Amygdala (tissue), 56 donors: ENCODE measurements at regions not wholly inside any gene's neighbourhood (a gene's known extent, or its start where the extent isn't known, plus 50 kb on each side); places are given as distances from the start of the nearest gene placed in this dataset.

Experiments used
- DNase-seq, 56 donors: peaks; one replicate each; lab custom pipeline; 2025; lab: John Stamatoyannopoulos, UW

DNA sequence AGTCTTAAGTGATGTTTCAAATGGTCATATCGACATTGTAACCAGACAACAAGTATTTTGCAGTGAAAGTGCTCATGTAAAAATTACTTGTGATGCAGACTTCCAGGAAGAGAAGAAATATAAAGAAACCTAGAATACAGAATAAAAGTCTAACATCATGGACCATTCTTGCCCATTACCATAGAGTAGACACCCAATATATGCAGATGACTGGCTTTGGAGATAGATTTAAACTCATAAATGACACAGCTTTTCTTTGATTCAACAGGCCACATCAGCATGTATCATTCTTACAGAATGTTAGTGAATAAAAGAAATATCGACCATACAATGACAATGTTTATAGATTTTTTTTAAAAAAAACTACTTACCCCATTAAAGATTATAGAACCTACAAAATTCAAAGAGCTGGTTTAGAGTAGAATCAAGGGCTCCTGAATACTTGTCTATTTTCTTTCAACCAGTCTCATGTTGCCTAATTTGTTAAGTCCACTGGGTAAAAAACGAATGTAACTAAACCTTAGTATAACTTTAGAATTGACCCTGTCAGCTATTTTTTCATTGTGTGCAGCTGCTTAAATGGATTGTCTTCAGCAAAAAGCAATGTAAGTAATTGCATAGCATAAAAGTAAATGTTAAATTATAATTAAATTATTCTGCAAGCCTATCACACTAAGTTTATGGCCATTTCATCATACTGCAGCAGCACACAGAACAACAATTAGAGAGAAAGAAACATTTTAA is 268.7 kb upstream of the AGTR1 start:
- DNase-seq: no peak

DNA sequence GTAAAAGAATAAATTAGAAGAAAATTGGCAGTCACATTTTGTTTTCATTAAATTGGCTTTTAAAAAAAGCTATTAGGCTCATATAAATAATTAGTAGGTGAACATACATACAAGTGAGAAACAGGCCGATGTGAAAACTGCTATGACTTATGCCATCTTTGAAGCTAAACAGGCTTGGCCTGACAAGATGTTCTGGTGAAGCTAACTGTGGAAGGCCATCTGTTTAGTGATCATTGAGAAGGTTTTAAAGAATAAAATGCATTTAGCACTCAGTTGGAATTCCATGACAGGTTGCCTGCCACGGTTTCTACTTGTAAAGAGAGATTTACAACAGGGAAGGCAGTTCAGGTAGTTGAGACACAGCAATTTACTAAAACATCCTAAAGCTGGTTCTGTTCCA is 264.0 kb upstream of the AGTR1 start:
- no peak for DNase-seq

DNA sequence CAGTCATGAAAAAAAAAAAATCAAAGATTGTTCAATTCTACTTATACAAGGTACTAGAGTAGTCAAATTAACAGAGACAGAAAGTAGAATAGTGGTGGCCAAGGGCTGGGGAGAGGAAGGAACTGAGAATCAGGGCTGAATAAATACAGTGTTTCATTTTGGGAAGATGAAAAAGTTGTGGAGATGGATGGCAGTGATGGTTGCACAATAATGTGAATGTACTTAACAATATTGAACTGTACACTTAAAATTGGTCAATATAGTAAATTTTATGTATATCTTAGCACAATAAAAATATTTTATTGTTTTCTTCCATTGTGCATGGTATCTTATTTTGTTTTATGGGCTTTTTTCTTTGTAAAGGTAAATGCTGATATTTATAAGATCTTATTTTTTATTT is 262.2 kb upstream of the AGTR1 start:
- no peak for DNase-seq

DNA sequence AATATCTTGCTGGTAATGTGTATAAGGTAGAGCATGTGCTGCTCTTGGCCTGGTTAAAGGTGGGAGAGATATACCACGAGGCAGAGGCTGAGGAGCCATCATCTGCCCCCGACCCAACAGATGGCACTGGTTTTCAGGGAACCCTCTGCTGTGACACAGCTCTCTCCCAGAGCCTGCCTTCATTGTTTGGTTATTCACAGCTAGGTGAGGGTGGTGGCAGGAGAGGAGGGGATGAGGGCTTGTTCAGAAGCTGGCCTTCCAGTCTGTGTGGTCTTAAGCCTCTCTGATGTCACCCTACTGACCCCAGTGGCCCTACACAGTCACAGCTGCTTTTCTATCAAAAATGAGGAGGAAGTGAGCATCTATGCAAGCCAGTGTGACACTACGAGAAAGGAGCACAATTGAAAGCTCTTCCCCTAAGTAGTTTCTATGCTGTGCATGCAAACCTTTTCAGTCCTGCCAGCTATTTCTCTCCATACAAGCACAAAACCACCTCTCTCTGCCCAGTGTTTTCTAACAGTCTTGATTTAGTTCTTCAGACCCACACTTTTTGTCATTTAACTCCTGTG is 258.4 kb upstream of the AGTR1 start:
- DNase-seq: no peak

- DNase-seq: no peak
Measured at GRCh38 chr3:148441191-148441590, 256.5 kb upstream of the AGTR1 start.

DNA sequence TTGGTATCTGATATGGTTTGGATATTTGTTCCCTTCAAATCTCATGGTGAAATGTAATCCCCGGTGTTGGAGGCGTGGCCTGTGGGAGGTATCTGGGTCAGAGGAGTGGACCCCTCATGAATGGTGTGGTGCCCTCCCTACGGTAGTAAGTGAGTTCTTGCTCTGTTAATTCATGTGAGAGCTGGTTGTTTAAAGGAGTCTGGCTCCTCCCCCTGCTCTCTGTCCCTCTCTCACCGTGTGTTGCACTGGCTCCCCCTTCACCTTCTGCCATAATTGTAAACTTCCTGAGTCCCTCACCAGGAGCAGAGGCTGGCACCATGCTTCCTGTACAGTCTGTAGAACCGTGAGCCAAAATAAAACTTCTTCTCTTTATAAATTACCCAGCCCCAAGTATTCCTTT is 246.9 kb upstream of the AGTR1 start:
- DNase-seq: no peak

DNA sequence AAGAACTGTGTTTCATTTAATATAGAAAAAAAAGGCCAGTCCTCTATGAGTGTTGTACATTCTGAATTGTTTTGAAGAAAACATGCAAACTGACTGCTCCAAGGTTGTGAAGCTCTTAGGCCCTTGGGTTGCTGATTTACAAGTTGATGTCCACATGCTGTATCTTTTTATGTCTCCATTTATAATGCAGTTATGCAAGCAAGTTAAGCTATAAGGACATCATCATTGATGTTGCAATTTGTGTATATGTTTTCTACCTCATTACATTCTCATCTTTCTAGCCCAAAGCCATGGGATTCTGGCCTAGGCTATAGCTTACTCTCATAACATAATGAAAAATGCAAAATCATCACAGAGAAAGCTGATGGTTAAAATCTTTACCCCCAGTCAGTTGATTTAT is 245.7 kb upstream of the AGTR1 start:
- no peak for DNase-seq

GRCh38 chr3:148453781-148454191 is 243.9 kb upstream of the AGTR1 start:
- DNase-seq: no peak

DNA sequence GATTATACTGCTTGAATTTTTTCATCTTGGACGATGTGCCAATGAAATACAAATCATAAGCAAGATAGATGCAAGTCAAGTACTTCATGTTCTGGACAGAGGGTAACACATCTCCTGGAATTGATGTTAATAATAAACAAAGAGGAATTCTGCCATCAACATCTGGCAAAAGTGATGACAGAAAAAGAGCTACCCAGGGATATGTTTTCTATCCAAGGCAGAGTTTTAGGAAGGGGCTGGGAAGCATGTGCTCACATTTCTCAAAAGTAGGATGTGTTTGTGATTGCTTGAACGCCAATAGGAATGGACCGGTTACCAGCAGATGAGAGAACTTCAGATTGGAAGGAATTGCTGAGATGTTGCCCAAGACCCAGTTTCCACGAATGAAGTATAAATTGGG is 242.6 kb upstream of the AGTR1 start:
- no peak for DNase-seq

DNA sequence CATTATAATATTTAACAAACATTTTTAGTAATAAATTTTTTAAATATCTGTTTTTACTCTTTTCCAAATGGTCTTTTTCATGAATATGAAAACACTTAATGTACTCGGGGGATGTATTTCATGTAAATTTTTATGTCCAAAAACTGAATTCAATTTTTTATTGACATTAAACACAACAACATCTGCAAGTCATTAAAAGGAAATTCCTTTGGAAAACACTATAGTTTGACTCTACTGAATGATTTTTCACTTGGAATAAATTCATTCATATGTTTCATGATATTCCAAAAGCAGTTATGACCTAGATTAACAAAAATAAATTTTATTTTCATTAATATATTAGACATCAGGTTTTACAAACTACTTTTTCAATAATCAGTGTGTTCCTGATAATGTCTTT is 239.8 kb upstream of the AGTR1 start:
- no peak for DNase-seq

- no peak for DNase-seq
Measured at GRCh38 chr3:148459931-148460513, 237.7 kb upstream of the AGTR1 start.

DNA sequence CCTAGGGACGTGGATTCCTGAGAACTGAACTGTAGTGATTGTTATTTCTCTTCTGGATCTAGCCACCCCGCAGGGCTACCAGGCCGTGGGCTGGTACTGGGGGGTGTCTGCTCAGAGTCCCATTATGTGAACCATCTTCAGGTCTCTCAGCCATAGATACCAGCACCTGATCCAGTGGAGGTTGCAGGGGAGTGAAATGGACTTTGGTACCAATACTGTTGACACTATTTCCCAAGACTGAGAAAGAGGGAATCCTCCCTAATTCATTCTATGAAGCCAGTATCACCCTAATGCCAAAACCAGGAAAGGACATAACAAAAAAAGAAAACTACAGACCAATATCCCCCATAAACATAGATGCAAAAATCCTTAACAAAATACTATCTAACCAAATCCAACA is 237.0 kb upstream of the AGTR1 start:
- DNase-seq: no peak

DNA sequence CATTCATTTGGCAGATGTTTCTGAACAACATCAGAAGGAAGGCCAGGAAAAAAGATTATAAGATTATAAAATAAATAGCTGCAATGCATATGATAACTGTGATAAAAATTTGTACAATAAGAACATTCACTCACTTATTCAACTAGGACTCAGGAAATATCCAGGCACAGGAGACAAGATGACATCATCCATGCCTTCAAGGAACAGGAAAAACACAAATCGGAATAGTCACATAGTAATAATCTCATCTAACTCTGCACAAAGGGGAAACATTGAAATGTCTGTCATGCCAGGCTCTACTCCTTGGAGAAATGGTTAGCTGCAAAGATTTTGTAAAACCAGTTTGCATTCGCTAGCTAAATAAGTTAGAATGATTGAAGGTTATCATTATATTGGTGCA is 233.5 kb upstream of the AGTR1 start:
- no peak for DNase-seq

- DNase-seq: no peak
Measured at GRCh38 chr3:148466143-148466542, 231.6 kb upstream of the AGTR1 start.

GRCh38 chr3:148466980-148467740 is 230.5 kb upstream of the AGTR1 start:
- DNase-seq: no peak

- DNase-seq: no peak
Measured at GRCh38 chr3:148477375-148477774, 220.3 kb upstream of the AGTR1 start.

- no peak for DNase-seq
Measured at GRCh38 chr3:148493631-148494030, 204.1 kb upstream of the AGTR1 start.

DNA sequence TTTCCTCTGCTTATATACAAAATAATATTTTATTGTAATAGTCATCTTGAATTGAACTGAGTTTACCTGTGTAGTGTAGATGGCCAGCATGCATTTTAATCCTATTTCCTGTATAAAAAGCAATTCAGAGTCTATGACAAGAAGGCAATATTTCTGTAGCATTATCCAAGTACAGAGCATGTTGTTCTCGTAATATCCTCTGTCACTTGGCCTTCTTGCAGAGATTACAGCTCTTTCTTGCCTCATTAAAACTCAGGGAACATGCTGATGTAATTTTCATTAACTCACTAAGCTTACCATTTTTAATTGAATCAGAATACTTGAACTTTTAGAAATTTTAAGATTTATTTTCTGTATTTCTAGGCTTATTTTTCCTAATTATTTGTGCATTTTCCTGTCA is 203.3 kb upstream of the AGTR1 start:
- DNase-seq: no peak

GRCh38 chr3:148500881-148501280 is 196.8 kb upstream of the AGTR1 start:
- DNase-seq: no peak

DNA sequence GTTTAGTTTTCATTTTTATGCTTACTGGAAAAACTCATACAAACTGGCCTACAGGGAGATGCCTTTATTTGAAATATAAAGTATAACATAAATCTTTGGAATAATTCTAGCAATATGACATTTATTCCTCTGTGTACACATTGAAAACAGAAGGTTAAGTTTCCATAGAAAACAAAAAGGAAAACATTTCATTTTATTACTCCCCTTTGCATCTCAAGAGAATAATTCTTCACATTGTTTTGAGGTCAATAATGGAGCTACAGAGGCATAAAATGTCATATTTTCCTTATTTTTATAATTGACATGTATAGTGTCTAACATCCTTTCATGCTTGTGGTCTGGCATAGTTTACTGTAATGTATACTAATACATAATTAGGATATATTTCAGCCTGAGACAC is 187.6 kb upstream of the AGTR1 start:
- DNase-seq: no peak

GRCh38 chr3:148510561-148510960 is 187.1 kb upstream of the AGTR1 start:
- no peak for DNase-seq

GRCh38 chr3:148512648-148513047 is 185.1 kb upstream of the AGTR1 start:
- DNase-seq: no peak
